ENCODE measurements at regions not wholly inside any gene's neighbourhood (a gene's known extent, or its start where the extent isn't known, plus 50 kb on each side); places are given as distances from the start of the nearest gene placed in this dataset.

DNA sequence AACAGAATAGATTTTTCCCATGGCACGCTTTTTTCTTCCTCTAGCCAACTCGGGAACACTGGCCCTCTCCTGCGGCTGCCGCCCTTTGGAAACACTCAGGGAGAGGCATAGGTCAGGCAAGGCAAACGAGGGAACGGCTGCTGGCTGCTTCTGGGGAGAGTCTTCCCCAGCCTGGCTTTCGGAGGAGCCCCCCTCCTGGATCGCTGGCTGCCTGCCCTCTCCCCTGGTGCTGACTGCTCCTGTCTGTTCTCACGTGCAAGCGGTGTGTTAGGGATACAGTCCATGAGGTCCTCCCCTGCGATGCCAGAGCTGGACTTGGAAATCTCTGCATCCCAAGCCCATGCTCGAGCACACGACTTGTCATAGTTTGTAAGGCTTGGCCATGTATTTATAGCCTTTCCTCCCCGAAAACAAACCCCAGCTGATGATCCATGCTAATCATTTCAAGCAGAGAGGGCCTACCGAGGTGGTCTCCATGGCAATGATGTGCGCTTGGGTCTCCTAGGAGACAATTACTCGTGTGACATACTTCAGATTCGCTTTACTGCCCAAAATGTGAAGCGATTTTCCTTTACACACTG is 315.6 kb upstream of the ATP10A start:
- DNase-seq: no peak

DNA sequence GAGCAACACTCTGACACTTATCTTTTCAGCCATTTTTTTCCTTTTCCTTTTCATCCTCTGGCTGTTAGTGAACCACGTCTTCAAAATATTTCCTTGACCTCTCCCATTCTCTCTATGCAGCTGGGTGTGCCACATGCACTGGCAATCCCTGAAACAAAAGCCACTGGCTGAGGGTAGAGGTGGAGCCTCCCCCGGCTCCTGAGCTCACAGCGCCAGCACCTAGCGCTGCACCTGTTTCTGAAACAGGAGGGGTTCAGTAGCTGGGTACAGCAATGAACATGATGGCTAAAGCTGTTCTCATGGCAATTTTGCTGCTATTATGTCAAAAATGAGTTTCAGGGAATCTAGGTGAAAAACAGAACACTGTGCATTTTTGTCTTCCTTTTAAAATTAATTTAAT is 314.7 kb upstream of the ATP10A start:
- DNase-seq: no peak

DNA sequence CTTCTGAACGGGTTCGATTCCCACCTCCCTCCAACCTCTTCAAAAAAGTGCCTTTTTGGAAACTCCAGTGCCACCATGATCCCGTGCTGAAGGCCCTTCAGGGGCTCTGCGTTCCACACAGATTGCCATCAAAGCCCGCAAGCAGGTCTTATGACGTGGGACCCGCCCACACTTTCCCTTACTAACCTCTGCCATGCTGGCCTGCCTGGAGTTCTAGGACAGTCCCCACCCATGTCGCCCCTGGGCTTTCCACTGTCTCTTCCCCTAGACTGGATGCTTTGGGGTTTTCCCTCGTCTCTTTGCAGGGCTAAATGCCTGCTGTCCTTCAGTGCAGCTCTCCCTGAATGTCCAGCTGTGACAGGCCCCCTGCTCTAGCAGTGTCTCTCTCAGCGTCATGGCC is 313.7 kb upstream of the ATP10A start:
- no peak for DNase-seq

DNA sequence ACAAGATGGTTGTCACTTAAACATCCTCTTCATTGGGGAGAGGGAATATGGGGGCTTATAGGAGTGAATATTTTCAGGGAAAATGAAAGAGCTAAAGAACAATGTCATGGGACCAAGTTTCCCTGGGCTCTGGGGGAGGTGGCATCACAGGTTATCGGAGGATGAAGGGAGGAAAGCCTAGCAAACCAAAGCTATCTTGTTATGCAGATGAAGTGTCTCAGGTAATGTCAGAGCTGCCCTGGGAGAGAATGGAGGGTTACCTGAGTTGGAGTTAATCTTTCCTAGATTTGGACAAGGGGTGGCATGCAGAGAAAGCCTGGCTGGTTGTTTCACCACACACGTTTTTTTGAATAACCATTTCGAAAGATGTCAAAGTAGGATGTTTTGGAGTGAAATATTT is 308.1 kb upstream of the ATP10A start:
- DNase-seq: no peak

DNA sequence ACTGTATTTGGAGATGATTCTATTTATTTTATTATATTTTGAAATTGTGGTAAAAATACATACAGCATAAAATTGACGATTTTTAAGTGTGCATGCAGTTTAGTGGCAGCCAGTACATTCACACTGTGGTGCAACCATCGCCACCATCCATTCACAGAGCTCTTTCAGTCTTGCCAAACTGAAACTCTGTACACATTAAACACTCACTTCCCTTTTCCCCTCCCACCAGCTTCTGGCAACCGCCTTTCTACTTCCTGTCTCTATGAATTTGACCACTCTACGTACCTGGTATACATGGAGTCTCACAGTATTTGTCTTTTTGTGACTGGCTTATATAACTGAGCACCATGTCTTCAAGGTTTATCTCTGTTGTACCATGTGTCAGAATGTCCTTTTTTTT is 303.3 kb upstream of the ATP10A start:
- no peak for DNase-seq

DNA sequence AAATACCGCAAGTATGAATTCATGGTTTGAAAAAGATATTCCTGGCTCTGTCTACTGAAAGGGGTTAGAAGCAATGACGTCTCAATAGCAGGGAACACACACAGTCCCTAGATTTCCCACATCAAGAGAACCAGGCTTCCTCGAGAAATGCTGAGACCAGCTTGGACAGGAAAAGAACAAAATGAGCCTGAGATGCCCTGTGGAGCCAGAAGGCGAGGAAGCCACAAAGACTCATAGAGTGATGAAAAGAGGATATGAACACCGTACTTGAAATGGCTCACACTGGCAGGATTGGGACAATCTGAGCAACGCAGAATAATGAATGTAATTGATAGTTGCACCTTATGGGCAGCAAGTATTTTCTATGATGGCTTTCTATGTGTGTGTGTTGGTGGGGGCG is 302.4 kb upstream of the ATP10A start:
- DNase-seq: no peak

DNA sequence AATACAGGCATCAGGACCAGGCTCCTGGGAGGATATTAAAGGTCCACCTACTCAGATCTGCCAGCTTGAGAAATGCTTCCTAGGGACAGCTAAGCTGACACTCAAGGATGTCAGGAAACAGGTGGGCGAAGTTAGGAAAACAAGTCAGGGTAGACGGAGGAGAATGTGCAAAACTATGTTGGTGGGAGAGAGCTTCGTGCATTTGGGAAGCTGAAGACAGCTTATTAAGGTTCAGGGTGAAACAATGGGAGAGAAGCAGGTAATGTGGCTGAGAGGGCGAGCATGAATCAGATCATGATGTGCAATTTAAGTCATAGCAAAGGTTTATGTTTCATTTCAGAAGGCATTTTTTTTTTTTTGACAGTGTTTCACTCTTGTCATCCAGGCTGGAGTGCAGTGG is 297.2 kb upstream of the ATP10A start:
- DNase-seq: no peak

DNA sequence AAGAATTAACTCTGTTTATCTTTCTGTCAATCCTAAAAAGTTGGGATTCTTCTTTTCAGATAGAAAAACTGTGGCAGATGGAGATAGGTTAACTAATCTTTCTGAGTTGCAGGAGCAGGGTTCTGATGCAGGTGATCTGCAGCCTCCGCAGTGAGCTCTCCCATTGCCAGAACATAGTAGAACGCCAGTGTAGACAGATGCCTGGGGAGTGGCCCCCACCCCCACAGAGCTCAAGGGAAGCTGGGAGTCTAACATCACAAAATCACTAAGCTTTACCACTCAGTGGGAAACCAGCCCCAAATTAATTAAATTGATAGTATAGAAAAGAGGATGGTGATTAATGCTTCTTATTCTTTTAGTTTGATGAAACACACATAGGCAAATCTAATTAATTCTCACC is 295.0 kb upstream of the ATP10A start:
- no peak for DNase-seq

DNA sequence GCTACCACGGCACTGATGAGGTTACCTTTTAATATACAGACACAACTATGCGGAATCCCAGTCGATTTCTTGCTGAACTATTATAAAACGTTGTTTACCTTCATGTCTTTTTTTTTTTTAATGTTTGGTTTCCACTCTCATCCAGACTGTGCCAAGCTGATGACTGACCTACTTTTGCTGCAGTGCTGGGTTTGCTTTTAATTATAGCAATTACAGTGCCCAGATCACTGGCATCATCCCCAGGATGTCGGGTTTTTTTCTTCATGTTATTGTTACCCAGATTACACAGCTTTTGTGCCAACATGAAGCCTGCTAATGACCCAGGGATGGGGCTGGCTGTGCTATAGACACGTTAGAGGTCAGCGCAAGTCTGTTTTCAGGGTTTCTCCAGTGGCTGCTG is 294.0 kb upstream of the ATP10A start:
- DNase-seq: no peak

DNA sequence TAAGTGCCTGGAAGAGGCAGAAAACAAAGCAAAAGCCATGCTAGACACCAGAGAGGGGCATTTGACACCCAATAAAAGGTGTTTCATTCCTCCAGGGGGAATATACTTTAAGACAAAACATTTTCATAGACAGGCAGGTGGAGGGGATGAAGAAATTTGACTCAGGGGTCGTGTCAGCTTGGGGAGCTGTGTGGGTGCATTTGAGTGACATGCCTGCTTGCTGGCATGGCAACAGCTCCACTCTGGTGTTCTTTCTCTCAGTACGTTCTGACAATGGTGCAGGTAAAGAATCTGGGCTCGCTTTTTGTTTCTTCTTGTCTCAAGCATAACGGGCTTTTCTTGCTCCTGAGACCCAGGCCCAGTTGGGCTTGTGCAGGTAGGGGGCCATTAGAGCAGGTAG is 292.9 kb upstream of the ATP10A start:
- no peak for DNase-seq

DNA sequence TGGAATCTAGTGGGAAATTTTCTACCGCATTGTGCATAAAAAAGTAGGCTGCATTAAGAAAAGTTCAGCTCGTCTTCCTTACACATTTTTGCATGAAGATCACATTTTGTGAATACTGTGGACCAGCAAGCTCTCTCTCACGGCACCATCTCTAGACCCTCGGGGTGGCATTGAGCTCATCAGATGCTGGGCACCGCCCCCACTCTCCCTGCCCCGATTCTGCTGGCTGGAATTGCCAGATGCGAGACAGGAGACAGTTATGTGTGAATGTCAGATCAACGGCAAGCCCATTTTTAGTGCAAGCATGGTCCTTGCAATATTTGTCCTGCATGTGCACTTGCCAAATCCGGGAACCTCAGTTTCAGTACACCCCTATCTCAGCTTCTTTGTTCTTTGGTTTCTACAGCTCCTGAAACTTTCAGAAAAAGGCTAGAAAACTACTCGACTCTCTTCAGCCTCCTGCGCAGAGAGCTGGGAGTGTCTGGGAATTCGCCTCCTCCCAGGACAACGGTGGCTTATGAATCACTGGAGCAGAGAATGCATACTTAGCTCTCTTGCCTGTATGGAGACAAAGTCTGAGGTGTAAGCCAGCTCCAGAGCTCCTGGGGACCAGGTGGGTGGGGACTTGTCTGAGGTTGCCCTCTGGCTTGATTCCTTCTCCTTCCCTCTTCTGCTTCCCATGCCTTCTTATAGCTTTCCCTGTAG is 285.2 kb upstream of the ATP10A start:
- DNase-seq: no peak

DNA sequence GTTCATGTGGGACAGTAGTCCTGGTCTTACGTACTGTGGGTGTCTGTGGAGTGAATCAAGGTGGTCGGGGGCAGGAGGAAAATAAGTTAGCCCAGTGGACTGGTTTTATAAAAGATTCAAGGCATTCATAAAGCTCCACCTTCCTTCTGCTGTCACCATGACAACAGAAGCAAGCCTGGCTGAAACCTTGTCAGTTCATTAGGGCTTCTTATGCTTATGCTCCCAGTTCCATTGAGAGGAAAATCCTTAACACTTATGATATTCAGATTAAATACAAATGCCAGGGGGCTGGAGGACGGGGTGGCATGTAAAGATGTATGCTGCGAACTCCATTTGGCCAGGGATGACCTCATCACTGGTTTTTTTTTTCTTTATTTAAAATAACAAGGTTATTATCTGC is 283.1 kb upstream of the ATP10A start:
- DNase-seq: no peak

DNA sequence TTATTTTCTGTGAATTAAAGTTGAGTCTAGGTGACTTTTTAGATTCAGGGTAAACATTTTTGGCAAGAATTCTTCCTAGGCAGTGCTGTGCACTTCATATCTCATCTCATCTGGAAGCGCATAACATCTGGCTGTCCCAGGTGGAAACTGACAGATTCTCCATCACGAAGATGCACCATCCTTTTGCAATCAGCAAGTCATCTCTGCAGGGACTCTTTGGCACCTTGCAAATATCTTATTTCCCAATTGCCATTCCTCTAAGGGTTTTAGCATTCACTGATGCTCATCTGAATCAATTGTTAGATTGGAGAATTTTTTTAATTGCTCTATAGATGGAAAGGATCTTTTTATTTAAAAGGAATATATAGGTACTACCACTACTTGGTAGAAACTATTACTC is 282.7 kb upstream of the ATP10A start:
- DNase-seq: no peak

DNA sequence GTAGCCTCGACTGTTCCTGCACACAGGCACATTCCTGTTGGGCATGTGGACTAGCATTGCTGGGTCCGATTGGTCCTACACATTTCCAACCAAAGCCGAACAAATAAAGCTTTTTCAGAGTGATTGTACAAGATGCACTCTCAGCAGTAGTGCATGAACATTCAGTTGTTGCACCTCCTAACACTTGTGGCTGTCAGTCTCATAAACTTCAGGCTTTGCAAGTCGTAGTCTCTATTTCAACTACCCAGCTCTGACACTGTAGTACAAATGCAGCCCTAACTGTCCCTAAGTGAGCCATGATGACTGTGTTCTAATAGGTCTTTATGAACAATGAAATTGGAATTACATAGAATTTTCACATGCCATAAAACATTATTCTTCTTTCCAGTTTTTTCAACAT is 281.7 kb upstream of the ATP10A start:
- DNase-seq: no peak

DNA sequence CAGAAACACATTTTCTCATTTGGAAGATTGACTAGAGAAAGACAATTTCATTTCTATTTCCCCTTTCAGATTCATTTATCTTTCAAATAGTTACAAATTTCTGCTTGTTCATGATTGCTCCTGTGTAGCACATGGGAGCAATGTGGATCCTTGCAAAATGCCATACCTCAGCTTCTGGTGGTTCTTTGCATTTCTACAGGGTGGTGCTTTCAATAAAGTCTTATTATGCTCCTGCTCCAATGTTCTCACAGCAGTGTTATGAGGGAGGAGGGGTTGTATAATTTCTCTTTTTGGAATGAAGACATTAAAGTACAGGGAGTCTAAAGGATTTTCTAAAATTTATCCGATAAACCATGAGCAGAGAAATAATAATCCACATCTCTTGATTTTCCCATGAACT is 280.1 kb upstream of the ATP10A start:
- DNase-seq: no peak

DNA sequence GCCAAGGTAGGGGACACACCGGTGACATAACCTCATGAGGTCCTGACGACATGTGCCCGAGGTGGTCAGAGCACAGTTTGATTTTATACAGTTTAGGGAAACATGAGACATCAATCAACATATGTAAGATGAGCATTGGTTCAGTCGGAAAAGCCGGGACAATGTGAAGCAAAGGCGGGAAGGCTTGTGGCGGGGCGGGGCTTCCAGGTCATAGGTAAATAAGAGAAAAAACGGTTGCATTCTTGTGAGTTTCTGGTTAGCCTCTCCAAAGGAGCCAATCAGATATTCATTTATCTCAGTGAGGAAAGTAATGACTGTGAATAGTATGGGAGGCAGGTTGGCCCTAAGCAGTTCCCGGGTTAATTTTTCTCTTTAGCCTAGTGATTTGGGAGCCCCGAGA is 271.7 kb upstream of the ATP10A start:
- DNase-seq: no peak

DNA sequence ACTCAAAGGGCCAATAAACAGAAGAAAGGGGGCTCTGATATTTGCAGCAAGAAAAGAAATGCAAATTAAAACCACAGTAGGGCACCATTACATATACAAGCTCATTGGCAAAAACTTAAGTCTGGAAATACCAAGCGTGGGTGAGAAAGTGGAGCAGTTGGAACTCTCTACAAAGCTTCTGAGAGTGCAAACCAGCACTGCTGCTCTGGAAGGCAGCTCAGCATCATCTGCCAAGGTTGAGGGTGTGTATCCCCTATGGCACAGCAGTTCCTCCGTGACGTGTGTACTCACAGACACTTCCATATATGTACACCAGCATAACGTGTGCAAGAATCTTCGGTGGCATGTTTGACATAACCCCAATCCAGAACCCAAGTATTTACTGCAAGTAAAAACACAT is 271.0 kb upstream of the ATP10A start:
- DNase-seq: no peak

DNA sequence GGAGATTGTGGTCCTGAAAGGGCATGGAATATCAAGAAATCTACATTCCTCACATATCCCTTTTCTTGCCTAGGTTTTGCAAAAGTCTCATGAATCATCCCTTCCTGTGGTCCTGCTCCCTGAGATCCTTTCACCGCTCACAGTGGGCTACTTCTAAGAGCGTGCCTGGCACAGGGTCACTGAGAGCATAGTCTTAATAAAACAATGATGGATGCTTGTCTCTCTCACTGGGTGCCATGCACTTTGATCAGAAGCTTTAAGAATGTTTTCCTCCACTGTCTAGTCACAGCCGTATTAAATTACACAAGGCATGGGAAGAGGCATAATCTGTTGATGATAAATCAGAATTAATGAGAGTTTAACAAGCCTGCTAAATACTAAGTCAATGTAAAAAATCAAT is 269.7 kb upstream of the ATP10A start:
- DNase-seq: no peak

DNA sequence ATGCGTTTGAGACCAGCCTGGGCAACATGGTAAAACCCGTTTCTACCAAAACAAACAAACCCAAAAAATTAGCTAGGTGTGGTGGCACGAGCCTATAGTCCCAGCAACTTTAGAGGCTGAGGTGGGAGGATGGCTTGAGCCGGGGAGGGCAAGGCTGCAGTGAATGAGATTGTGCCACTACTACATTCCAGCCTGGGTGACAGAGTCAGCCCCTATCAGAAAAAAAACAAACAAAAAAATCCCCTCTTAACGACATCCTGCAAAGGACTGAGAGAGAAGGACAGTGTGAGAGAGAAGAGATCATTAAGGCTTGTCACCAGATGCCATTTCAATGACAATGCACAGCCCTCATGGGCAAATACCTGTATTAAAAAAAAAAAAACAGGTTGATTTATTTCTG is 266.7 kb upstream of the ATP10A start:
- DNase-seq: no peak

DNA sequence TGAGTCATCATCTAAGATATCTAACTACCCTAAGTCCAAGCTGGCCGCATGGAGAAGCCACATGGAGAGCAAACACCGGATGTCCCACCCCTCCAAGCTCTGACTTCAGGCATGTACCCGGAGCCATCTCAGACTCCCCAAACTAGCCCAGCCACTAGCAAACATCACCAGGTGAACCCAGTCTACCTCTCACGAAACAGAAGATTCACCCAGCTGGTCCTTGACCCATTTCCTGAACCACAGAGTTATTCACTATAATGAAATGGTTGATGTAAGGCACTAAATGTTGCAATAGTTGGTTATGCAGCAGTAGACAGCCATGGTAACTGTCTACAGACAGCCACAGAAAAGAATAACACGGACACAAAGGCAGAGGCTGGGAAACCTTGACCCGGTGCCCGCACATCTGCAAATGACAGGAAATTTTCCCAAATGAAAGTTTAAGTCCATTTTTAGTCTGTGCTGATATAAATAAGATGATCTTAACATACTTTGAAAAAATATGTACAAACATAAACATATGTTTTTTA is 265.5 kb upstream of the ATP10A start:
- no peak for DNase-seq

DNA sequence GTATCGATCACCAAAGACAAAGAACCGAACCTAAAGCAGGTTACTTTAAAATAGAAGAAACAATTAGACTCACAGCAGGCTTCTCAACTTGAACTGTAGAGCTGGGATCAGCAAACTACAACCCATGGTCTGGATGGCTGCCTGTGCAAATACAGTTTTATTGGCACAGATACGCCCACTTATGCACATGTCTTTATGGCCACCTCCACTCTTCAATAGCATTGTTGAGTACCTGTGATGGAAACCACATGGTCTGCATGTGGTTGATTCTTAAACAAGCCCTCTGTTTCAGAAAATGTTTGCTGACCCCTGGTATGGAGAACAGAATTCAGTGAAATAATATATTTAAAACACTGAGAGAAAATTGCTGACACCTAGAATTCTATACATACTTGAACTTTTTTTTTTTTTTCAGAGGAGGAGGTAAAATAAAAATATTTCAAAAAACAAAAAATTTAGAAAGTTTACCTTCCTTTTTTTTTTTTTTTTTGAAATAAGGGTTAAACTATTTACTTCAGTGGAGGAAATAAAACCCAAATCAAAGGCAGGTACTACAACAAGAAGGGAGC is 263.8 kb upstream of the ATP10A start:
- DNase-seq: no peak

DNA sequence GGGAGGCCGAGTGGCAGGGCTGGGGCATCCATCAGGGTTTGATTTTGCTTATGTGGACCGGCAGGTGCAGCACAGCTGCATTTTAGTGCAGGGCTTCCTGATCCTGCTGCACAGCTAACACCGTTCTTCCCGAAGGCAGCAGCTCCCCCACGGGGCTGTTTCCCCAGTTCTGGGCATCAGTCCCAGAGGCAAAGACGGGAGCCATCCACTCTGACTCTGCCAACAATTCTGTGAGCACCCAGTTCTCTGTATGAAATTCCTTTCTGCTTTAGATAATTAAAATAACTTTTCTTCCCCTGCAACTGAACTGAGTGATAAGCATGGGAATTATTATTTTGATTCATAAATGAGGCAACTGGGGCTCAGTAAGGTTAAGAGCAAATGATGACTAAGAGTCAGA is 262.9 kb upstream of the ATP10A start:
- no peak for DNase-seq

DNA sequence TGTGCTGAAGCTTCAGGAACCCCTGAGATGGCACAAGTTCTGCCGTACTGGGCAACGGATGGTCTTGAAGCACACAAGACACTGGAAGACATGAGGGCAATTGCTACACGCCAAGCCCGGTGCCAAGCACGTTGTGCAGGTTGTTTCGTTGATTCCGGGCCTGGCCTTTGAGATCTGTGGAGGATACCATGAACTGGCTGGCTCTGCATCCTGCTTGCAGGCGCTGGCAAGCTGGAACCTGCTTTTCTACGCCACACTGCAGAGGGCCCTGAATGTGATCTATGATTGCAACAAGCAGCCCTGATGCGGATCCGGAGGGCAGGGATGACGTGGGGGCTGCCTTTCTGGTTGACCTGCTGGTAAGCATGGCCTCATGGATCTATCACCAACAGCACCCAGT is 262.5 kb upstream of the ATP10A start:
- no peak for DNase-seq

DNA sequence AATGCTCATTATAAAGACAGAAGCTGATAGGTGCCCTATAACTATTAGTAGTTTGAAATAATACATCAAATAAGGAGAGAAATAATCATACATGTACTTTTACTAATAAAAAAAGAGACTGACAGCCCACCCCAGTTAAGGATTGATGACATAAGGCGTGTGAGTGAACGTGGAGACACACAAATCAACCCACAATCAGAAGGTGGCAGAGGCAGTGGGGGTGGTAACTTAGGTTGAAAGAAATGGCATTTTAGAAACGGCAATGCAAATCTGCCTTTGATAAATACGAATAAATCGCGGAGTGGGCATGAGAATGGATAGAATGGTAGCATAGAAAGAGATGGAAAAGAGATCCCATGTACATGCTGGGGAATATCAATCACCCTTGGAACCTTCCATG is 256.2 kb upstream of the ATP10A start:
- DNase-seq: no peak
